ENCODE measurements at regions not wholly inside any gene's neighbourhood (a gene's known extent, or its start where the extent isn't known, plus 50 kb on each side); places are given as distances from the start of the nearest gene placed in this dataset.

DNA sequence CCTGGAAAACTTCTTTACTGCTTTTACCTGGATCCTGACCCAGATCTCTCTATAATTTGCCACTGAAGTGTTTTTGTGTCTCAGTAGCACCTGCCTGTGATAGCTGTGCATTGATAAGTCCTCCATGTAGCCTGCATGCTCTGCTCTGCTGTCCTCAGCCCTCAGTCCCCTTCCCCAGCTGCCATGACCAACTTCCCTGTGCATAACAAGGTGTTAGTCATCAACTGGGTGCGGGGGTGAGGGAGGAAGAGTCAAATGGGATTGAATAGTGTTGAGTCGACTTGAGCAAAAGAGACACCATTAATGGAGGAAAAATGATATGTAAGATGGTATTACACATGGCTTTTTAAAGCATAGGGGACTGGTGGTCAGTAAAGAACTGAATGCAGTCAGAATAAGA, 92.2 kb upstream of the PLET1 start:
- DNase-seq (ENCODE audit: low spot score) (no peak), ATAC-seq (ENCODE audit: low FRiP score) (no peak)
- TF ChIP-seq, protein P1, sequence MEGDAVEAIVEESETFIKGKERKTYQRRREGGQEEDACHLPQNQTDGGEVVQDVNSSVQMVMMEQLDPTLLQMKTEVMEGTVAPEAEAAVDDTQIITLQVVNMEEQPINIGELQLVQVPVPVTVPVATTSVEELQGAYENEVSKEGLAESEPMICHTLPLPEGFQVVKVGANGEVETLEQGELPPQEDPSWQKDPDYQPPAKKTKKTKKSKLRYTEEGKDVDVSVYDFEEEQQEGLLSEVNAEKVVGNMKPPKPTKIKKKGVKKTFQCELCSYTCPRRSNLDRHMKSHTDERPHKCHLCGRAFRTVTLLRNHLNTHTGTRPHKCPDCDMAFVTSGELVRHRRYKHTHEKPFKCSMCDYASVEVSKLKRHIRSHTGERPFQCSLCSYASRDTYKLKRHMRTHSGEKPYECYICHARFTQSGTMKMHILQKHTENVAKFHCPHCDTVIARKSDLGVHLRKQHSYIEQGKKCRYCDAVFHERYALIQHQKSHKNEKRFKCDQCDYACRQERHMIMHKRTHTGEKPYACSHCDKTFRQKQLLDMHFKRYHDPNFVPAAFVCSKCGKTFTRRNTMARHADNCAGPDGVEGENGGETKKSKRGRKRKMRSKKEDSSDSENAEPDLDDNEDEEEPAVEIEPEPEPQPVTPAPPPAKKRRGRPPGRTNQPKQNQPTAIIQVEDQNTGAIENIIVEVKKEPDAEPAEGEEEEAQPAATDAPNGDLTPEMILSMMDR (IDR thresholded peaks at IDR 0.05), result no peak

DNA sequence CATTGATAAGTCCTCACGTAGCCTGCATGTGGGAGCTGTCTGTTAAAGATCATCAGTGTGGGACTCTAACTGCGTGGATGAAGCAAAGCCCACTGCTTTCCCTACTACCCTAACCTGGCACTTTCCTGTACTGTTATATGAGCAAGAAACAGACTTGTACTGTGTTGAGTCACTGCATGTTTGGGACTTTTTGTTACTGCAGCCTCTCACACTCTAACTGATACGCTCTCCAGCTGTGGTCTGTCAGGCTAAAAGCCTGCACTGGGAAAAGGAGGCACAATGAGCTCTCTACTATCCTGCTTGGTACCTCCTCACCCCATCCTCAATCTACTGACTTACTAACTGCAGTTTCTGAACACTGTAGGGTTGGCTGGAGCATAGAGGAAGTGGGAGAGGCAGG, 93.7 kb upstream of the PLET1 start:
- ATAC-seq (ENCODE audit: low FRiP score), result no peak
- DNase-seq (ENCODE audit: low spot score), result no peak
- TF ChIP-seq, protein P1 (IDR thresholded peaks at IDR 0.05), result no peak

DNA sequence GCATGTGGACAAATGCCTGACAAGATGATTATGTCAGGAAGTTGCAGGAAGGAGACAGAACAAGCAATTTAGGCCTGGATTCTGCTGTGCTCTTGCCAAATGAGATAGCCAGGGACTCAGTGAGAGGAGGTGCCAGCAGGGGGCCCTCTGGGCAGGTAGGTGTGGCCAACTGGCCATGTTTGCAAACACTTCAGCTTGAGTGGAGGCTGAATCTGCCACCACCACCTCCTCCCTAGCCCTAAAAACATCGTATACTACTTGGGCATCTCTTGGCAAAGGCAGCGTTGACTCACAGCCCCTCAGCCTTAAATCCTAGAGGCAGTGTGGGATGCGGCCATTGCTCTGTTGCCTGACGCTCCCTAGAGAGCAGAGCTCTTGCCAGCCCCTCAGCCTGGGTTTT, 95.1 kb upstream of the PLET1 start:
- peak; percentile 92 for ATAC-seq (ENCODE audit: low FRiP score)
- TF ChIP-seq, protein P1 (IDR thresholded peaks at IDR 0.05), result no peak
- DNase-seq (ENCODE audit: low spot score), result no peak

DNA sequence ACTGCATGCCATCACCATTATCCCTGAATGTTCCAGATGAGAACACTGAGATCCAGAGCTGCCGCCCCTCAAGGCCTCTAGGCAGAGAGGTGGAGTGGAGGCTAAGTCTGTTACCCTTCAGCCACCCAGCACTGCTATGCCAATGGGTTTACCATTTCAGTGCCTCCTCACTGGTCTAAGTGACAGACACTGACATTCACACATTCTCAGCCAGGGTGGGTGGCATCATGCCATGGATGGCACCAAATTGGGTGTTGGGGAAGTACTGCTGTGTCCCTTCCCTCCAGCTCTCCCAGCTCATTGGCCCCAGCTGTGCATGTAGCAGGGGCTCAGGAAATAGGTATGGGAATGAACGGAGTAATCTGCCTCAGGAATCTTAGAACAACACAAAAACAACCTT, 96.8 kb upstream of the PLET1 start:
- TF ChIP-seq, protein P1 (IDR thresholded peaks at IDR 0.05), result no peak
- DNase-seq (ENCODE audit: low spot score), result no peak
- no peak for ATAC-seq (ENCODE audit: low FRiP score)

DNA sequence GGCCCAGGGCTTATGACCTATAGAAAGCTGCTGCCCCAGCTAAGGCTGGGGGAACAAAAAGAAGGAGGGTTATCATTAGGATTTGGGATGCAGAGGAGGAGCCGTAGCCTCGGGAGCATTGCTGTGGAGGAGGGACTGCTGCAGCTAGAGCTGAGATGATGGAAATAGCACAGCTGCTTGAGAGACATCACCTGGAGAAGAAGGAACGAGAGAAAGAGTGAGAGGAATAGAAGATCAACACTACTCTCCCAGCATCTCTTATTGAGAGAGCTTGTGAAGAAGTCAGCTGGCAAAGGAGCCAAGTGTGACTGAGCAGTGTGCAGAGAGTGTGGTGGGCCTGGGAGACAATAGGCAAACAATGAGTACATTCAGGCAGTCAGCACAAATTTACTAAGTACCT, 100.7 kb upstream of the PLET1 start:
- ATAC-seq (ENCODE audit: low FRiP score), result no peak
- DNase-seq (ENCODE audit: low spot score), result no peak
- TF ChIP-seq, protein P1 (IDR thresholded peaks at IDR 0.05), result no peak

DNA sequence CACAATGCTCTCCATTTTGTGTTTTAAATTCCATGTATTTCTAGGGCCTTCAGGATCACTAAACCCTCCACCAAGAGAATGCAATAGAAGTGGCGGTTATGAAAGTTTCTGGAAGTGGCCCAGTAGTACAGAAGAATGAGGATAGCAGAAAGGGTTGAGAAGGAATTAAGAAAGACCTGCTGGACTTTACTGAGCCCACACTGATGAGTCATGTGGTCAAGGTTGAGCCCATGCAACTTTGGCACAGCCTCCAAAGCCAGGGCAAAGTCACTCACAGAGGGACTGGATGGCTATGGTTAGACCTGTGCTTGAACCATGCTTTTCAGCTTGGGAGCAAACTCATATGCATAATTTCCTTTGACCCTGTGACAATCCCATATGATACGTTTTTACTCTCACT, 102.9 kb upstream of the PLET1 start:
- TF ChIP-seq, protein P1 (IDR thresholded peaks at IDR 0.05), result no peak
- ATAC-seq (ENCODE audit: low FRiP score) (no peak), DNase-seq (ENCODE audit: low spot score) (no peak)

DNA sequence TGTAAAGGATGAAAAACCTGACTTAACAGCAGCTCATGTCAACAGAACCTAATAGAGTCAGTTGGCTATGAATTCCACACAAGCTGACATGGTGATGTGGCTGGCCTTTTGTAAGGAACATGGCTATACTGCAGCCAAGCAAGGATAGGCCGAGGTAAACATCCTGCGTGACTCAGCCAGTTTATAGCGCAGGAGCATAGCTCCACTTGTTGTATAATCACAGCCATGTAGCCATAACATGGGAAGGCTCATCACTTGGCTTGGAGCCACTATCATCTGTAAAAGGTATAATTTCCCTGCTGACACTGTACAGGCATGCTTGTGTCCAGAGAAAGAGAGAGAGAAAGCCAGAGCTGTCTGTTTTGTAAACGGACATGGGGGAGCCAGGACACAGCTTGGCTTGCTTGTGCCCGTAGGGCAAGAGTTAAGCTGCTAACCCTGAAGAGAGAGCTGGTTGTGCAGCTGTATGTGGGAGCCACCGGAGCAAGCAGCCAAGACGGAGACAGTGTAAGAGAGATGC, 104.4 kb upstream of the PLET1 start:
- TF ChIP-seq, protein P1 (IDR thresholded peaks at IDR 0.05), result no peak
- no peak for DNase-seq (ENCODE audit: low spot score)
- ATAC-seq (ENCODE audit: low FRiP score), result no peak

Data from omental fat pad (tissue), 3 donors.